OCI-LY1 (cell line): ENCODE measurements at regions not wholly inside any gene's neighbourhood (a gene's known extent, or its start where the extent isn't known, plus 50 kb on each side); places are given as distances from the start of the nearest gene placed in this dataset.

Experiments used
- H2AFZ ChIP-seq: fragments of 200-600 bp; sonication (generic), shearing (Covaris generic); 2 replicates; pipeline ENCODE4 v1.6.0; 2014; ENCODE audit warnings: antibody characterized with exemption, mild to moderate bottlenecking, low read length
- H3F3A ChIP-seq: fragments of 200-600 bp; sonication (generic), shearing (Covaris generic); 2 replicates; pipeline ENCODE4 v1.6.0; 2014; ENCODE audit warnings: mild to moderate bottlenecking, antibody characterized with exemption, low read length, moderate library complexity; ENCODE audit not compliant: insufficient read depth
- H3K27ac ChIP-seq: fragments of 200-600 bp; sonication (generic); 2 replicates; pipeline ENCODE4 v1.5.1; 2014; ENCODE audit warnings: low read length, mixed run types, mild to moderate bottlenecking, low read depth; ENCODE audit not compliant: poor library complexity, severe bottlenecking
- H3K27me3 ChIP-seq: fragments of 200-600 bp; sonication (generic); 2 replicates; pipeline ENCODE4 v1.6.0; 2014; ENCODE audit warnings: antibody characterized with exemption, mild to moderate bottlenecking, low read length, moderate library complexity; ENCODE audit not compliant: insufficient read depth
- H3K36me3 ChIP-seq: fragments of 200-600 bp; sonication (generic); 2 replicates; pipeline ENCODE4 v1.6.1; 2014; ENCODE audit warnings: mild to moderate bottlenecking, antibody characterized with exemption, low read length, moderate library complexity, mixed read lengths; ENCODE audit not compliant: insufficient read depth
- H3K4me1 ChIP-seq: fragments of 200-600 bp; sonication (generic); 2 replicates; pipeline ENCODE4 v1.5.1; 2014; ENCODE audit warnings: mild to moderate bottlenecking, low read length, moderate library complexity; ENCODE audit not compliant: insufficient read depth, severe bottlenecking
- H3K4me2 ChIP-seq: fragments of 200-600 bp; sonication (generic), shearing (Covaris generic); 2 replicates; pipeline ENCODE4 v1.6.1; 2014; ENCODE audit warnings: low read length
- H3K4me3 ChIP-seq: fragments of 200-600 bp; sonication (generic); 2 replicates; pipeline ENCODE4 v1.5.1; 2014; ENCODE audit warnings: low read length, low read depth, mild to moderate bottlenecking, mixed read lengths; ENCODE audit not compliant: poor library complexity, severe bottlenecking
- H3K79me2 ChIP-seq: fragments of 200-600 bp; shearing (Covaris generic); 2 replicates; pipeline ENCODE4 v1.6.1; 2016; ENCODE audit warnings: mixed run types, low read length, mixed read lengths; ENCODE audit not compliant: insufficient read depth
- H3K9ac ChIP-seq: fragments of 200-600 bp; sonication (generic), shearing (Covaris generic); 2 replicates; pipeline ENCODE4 v1.6.1; 2014; ENCODE audit warnings: mild to moderate bottlenecking, low read length, mixed read lengths
- H3K9me2 ChIP-seq: fragments of 200-600 bp; sonication (generic), shearing (Covaris generic); 2 replicates; pipeline ENCODE4 v1.6.1; 2014; ENCODE audit warnings: low read depth, mild to moderate bottlenecking, low read length, mixed read lengths
- H3K9me3 ChIP-seq: fragments of 200-600 bp; shearing (Covaris generic); 2 replicates; pipeline ENCODE4 v1.6.1; 2014; ENCODE audit warnings: low read length, mixed read lengths
- H4K20me1 ChIP-seq: fragments of 200-600 bp; sonication (generic), shearing (Covaris generic); 2 replicates; pipeline ENCODE4 v1.6.0; 2016; ENCODE audit warnings: mild to moderate bottlenecking, low read length; ENCODE audit not compliant: insufficient read depth
- EZH2 ChIP-seq: fragments of 200-600 bp; sonication (generic), shearing (Covaris generic); IDR thresholded peaks from 2 replicates; pipeline ENCODE4 v1.8.0; 2017; ENCODE audit warnings: borderline replicate concordance, mixed run types, mild to moderate bottlenecking, antibody characterized with exemption, low read length, moderate library complexity, mixed read lengths
- TF ChIP-seq, protein P1 (sequence below): fragments of 200-600 bp; sonication (generic), shearing (Covaris generic); IDR thresholded peaks from 2 replicates; pipeline ENCODE4 v1.5.1; 2017; ENCODE audit warnings: mild to moderate bottlenecking, antibody characterized with exemption, low read length, moderate library complexity, mixed read lengths

GRCh38 chr11:22456993-22457762 lies 119.0 kb downstream of the SLC17A6 start:
- Histone ChIP-seq H3K9me2 (no peaks in the 10 kb centered on the region; the same call in 1 of the 2 replicates), H3K4me2 (no peak overlapping the region), H3K9me3 (no peaks in the 10 kb centered on the region), H3K79me2 (no peaks in the 10 kb centered on the region), H3K27me3 (no peaks in the 10 kb centered on the region), H3K36me3 (no peaks in the 10 kb centered on the region), H2AFZ (no peak overlapping the region), H3K9ac (no peak overlapping the region), H3K27ac (no peak overlapping the region), H3K4me3 (no peak overlapping the region), H4K20me1 (no peaks in the 10 kb centered on the region), H3K4me1 (no peaks in the 10 kb centered on the region), H3F3A (no peaks in the 10 kb centered on the region)
- TF ChIP-seq EZH2, result no peak
- TF ChIP-seq, protein P1, sequence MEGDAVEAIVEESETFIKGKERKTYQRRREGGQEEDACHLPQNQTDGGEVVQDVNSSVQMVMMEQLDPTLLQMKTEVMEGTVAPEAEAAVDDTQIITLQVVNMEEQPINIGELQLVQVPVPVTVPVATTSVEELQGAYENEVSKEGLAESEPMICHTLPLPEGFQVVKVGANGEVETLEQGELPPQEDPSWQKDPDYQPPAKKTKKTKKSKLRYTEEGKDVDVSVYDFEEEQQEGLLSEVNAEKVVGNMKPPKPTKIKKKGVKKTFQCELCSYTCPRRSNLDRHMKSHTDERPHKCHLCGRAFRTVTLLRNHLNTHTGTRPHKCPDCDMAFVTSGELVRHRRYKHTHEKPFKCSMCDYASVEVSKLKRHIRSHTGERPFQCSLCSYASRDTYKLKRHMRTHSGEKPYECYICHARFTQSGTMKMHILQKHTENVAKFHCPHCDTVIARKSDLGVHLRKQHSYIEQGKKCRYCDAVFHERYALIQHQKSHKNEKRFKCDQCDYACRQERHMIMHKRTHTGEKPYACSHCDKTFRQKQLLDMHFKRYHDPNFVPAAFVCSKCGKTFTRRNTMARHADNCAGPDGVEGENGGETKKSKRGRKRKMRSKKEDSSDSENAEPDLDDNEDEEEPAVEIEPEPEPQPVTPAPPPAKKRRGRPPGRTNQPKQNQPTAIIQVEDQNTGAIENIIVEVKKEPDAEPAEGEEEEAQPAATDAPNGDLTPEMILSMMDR, result no peak

DNA sequence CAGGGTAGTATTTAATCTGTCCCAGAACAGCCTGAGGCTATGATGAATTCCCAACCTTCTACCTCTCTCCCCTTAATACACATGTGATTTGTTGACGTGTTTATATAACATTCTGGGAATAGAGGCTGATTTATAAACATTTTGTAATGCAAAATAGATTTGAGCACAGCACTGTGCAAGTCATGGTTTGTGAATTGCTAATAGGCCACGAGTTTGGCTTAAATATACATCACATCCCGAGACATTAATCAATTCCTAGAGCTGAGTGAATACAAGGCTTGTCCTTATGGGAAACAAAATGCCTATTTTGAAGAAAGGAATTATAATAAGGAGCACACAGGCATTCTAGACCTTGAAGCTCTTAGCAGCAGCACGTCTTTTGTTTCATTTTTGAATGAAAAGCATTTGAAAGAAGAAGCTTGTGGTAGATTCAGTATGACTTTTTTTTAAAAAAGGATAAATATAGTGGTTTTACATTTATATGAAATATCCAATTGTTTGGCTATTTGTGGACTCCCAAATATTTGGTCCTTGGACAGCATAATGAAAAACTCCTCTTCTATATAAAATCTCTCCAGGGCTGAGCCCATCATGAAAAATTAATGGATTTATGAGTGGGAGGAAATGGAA lies 116.4 kb downstream of the SLC17A6 start:
- TF ChIP-seq EZH2, result no peak
- TF ChIP-seq, protein P1, result no peak
- H3K9me3 ChIP-seq, result no peaks in the 10 kb centered on the region
- no peaks in the 10 kb centered on the region for H4K20me1 ChIP-seq
- H3K4me3 ChIP-seq, result no peak overlapping the region
- H3K9me2 ChIP-seq, result no peaks in the 10 kb centered on the region; the same call in 1 of the 2 replicates
- H3K27ac ChIP-seq, result no peak overlapping the region
- H3K27me3 ChIP-seq, result no peaks in the 10 kb centered on the region
- no peaks in the 10 kb centered on the region for H3F3A ChIP-seq
- H3K9ac ChIP-seq, result no peak overlapping the region
- H3K79me2 ChIP-seq, result no peaks in the 10 kb centered on the region
- no peak overlapping the region for H3K4me2 ChIP-seq
- H2AFZ ChIP-seq, result no peak overlapping the region
- H3K36me3 ChIP-seq, result no peaks in the 10 kb centered on the region
- no peaks in the 10 kb centered on the region for H3K4me1 ChIP-seq

DNA sequence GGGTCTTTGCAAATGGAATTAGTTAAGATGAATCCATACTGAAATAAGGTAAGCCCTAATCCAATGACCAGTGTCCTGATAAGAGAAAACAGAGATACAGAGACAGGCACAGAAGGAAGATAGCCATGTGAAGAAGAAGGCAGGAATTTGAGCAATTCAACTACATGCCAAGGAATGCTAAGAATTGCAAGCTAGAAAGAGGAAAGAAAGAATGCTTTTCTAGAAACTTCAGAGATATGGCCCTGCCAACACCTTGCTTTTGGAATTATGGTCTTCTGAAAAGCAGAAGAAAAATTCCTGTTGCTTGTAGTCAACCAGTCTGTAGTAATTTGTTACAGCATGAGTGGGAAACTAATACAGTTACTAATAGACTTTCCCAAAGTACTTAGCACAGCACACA lies 111.3 kb downstream of the SLC17A6 start:
- H2AFZ ChIP-seq, result no peak overlapping the region

More for the DNA sequence above, 111.3 kb downstream of the SLC17A6 start:
- no peak overlapping the region for H3K9ac ChIP-seq
- H3K9me2 ChIP-seq, result no peaks in the 10 kb centered on the region; the same call in 1 of the 2 replicates
- H3K4me2 ChIP-seq, result no peak overlapping the region
- H3K4me3 ChIP-seq, result no peak overlapping the region
- no peak overlapping the region for H3K27ac ChIP-seq
- H3K79me2 ChIP-seq, result no peaks in the 10 kb centered on the region
- H4K20me1 ChIP-seq, result no peaks in the 10 kb centered on the region
- H3F3A ChIP-seq, result no peaks in the 10 kb centered on the region
- TF ChIP-seq EZH2, result no peak
- TF ChIP-seq, protein P1, result no peak
- H3K36me3 ChIP-seq, result no peaks in the 10 kb centered on the region
- H3K4me1 ChIP-seq, result no peaks in the 10 kb centered on the region
- no peaks in the 10 kb centered on the region for H3K9me3 ChIP-seq
- H3K27me3 ChIP-seq, result no peaks in the 10 kb centered on the region
